ENCODE measurements at regions not wholly inside any gene's neighbourhood (a gene's known extent, or its start where the extent isn't known, plus 50 kb on each side); places are given as distances from the start of the nearest gene placed in this dataset.
A peak's percentile ranks its signal among the peaks of the same experiment; 100 is the strongest.

- DNase-seq, result no peak
- H3K4me1 ChIP-seq (ENCODE audit: control insufficient read depth, insufficient read depth, low read length), result no peaks in the 10 kb centered on the region
- H3K36me3 ChIP-seq (ENCODE audit: control insufficient read depth, insufficient read depth, low read length), result no peaks in the 10 kb centered on the region
- no peak overlapping the region for H3K27ac ChIP-seq (ENCODE audit: low read length)
- H3K9me3 ChIP-seq (ENCODE audit: control insufficient read depth, low read depth, low read length), result no peaks in the 10 kb centered on the region
- no peaks in the 10 kb centered on the region for H3K27me3 ChIP-seq (ENCODE audit: control insufficient read depth, insufficient read depth, low read length)
- WGBS (ENCODE audit: insufficient coverage, low lambda C conversion rate), result 100% methylated on average over 1 of the region's 2 CpGs
- no peak overlapping the region for H3K4me3 ChIP-seq (ENCODE audit: low read length)
Observed at GRCh38 chr2:103525756-103526155, 763.9 kb downstream of the TMEM182 start.

- no peak overlapping the region for H3K4me3 ChIP-seq (ENCODE audit: low read length)
- H3K9me3 ChIP-seq (ENCODE audit: control insufficient read depth, low read depth, low read length), result no peaks in the 10 kb centered on the region
- no CpG with 5 or more reads among the region's 9 CpGs for WGBS (ENCODE audit: insufficient coverage, low lambda C conversion rate)
- H3K36me3 ChIP-seq (ENCODE audit: control insufficient read depth, insufficient read depth, low read length), result no peaks in the 10 kb centered on the region
- H3K27me3 ChIP-seq (ENCODE audit: control insufficient read depth, insufficient read depth, low read length), result no peaks in the 10 kb centered on the region
- no peaks in the 10 kb centered on the region for H3K4me1 ChIP-seq (ENCODE audit: control insufficient read depth, insufficient read depth, low read length)
- DNase-seq, result no peak
- H3K27ac ChIP-seq (ENCODE audit: low read length), result no peak overlapping the region
Observed at GRCh38 chr2:103526757-103527156, 764.9 kb downstream of the TMEM182 start.

GRCh38 chr2:103527278-103527677, 765.4 kb downstream of the TMEM182 start:
- no peaks in the 10 kb centered on the region for H3K4me1 ChIP-seq (ENCODE audit: control insufficient read depth, insufficient read depth, low read length)
- no peaks in the 10 kb centered on the region for H3K27me3 ChIP-seq (ENCODE audit: control insufficient read depth, insufficient read depth, low read length)
- WGBS (ENCODE audit: insufficient coverage, low lambda C conversion rate), result no CpG with 5 or more reads among the region's 3 CpGs
- no peaks in the 10 kb centered on the region for H3K36me3 ChIP-seq (ENCODE audit: control insufficient read depth, insufficient read depth, low read length)
- no peaks in the 10 kb centered on the region for H3K9me3 ChIP-seq (ENCODE audit: control insufficient read depth, low read depth, low read length)
- H3K27ac ChIP-seq (ENCODE audit: low read length), result no peak overlapping the region
- no peak overlapping the region for H3K4me3 ChIP-seq (ENCODE audit: low read length)
- DNase-seq, result no peak

- Histone ChIP-seq H3K36me3 (ENCODE audit: control insufficient read depth, insufficient read depth, low read length) (no peaks in the 10 kb centered on the region), H3K4me3 (ENCODE audit: low read length) (no peak overlapping the region), H3K27me3 (ENCODE audit: control insufficient read depth, insufficient read depth, low read length) (no peaks in the 10 kb centered on the region), H3K4me1 (ENCODE audit: control insufficient read depth, insufficient read depth, low read length) (no peaks in the 10 kb centered on the region), H3K27ac (ENCODE audit: low read length) (no peak overlapping the region), H3K9me3 (ENCODE audit: control insufficient read depth, low read depth, low read length) (no peaks in the 10 kb centered on the region)
- WGBS (ENCODE audit: insufficient coverage, low lambda C conversion rate), result 92% methylated on average over 2 of the region's 5 CpGs
- no peak for DNase-seq
Observed at GRCh38 chr2:103529798-103530502, 768.1 kb downstream of the TMEM182 start.

- no peak for DNase-seq
- Histone ChIP-seq H3K4me1 (ENCODE audit: control insufficient read depth, insufficient read depth, low read length) (no peaks in the 10 kb centered on the region), H3K27ac (ENCODE audit: low read length) (no peak overlapping the region), H3K36me3 (ENCODE audit: control insufficient read depth, insufficient read depth, low read length) (no peaks in the 10 kb centered on the region), H3K4me3 (ENCODE audit: low read length) (no peak overlapping the region), H3K9me3 (ENCODE audit: control insufficient read depth, low read depth, low read length) (peaks cover 3% of the 10 kb centered on the region), H3K27me3 (ENCODE audit: control insufficient read depth, insufficient read depth, low read length) (no peaks in the 10 kb centered on the region)
- 90% methylated on average over 2 of the region's 3 CpGs for WGBS (ENCODE audit: insufficient coverage, low lambda C conversion rate)
Observed at GRCh38 chr2:103552775-103553174, 790.9 kb downstream of the TMEM182 start.

GRCh38 chr2:103594823-103595222, 833.0 kb downstream of the TMEM182 start:
- Histone ChIP-seq H3K4me1 (ENCODE audit: control insufficient read depth, insufficient read depth, low read length) (no peaks in the 10 kb centered on the region), H3K27me3 (ENCODE audit: control insufficient read depth, insufficient read depth, low read length) (no peaks in the 10 kb centered on the region), H3K9me3 (ENCODE audit: control insufficient read depth, low read depth, low read length) (no peaks in the 10 kb centered on the region), H3K4me3 (ENCODE audit: low read length) (no peak overlapping the region), H3K36me3 (ENCODE audit: control insufficient read depth, insufficient read depth, low read length) (no peaks in the 10 kb centered on the region), H3K27ac (ENCODE audit: low read length) (no peak overlapping the region)
- no CpG with 5 or more reads among the region's 3 CpGs for WGBS (ENCODE audit: insufficient coverage, low lambda C conversion rate)
- DNase-seq, result no peak

GRCh38 chr2:103605071-103605780, 843.4 kb downstream of the TMEM182 start:
- Histone ChIP-seq H3K4me3 (ENCODE audit: low read length) (no peak overlapping the region), H3K27ac (ENCODE audit: low read length) (no peak overlapping the region), H3K36me3 (ENCODE audit: control insufficient read depth, insufficient read depth, low read length) (no peaks in the 10 kb centered on the region), H3K4me1 (ENCODE audit: control insufficient read depth, insufficient read depth, low read length) (no peaks in the 10 kb centered on the region), H3K9me3 (ENCODE audit: control insufficient read depth, low read depth, low read length) (no peaks in the 10 kb centered on the region), H3K27me3 (ENCODE audit: control insufficient read depth, insufficient read depth, low read length) (no peaks in the 10 kb centered on the region)
- WGBS (ENCODE audit: insufficient coverage, low lambda C conversion rate), result no CpG with 5 or more reads among the region's 7 CpGs
- DNase-seq, result no peak

- H3K4me3 ChIP-seq (ENCODE audit: low read length), result no peak overlapping the region
- H3K9me3 ChIP-seq (ENCODE audit: control insufficient read depth, low read depth, low read length), result peaks cover 8% of the 10 kb centered on the region
- H3K4me1 ChIP-seq (ENCODE audit: control insufficient read depth, insufficient read depth, low read length), result no peaks in the 10 kb centered on the region
- peak in 1 of 2 donors; percentile 2 for DNase-seq
- H3K27ac ChIP-seq (ENCODE audit: low read length), result no peak overlapping the region
- H3K27me3 ChIP-seq (ENCODE audit: control insufficient read depth, insufficient read depth, low read length), result no peaks in the 10 kb centered on the region
- WGBS (ENCODE audit: insufficient coverage, low lambda C conversion rate), result no CpG with 5 or more reads among the region's 5 CpGs
- no peaks in the 10 kb centered on the region for H3K36me3 ChIP-seq (ENCODE audit: control insufficient read depth, insufficient read depth, low read length)
Observed at GRCh38 chr2:103615611-103616105, 853.8 kb downstream of the TMEM182 start.

GRCh38 chr2:103616891-103617290, 855.1 kb downstream of the TMEM182 start:
- no peak overlapping the region for H3K27ac ChIP-seq (ENCODE audit: low read length)
- no peaks in the 10 kb centered on the region for H3K36me3 ChIP-seq (ENCODE audit: control insufficient read depth, insufficient read depth, low read length)
- peaks cover 12% of the 10 kb centered on the region for H3K9me3 ChIP-seq (ENCODE audit: control insufficient read depth, low read depth, low read length)
- H3K4me1 ChIP-seq (ENCODE audit: control insufficient read depth, insufficient read depth, low read length), result no peaks in the 10 kb centered on the region
- DNase-seq, result no peak
- no peak overlapping the region for H3K4me3 ChIP-seq (ENCODE audit: low read length)
- WGBS (ENCODE audit: insufficient coverage, low lambda C conversion rate), result no CpG with 5 or more reads among the region's 4 CpGs
- no peaks in the 10 kb centered on the region for H3K27me3 ChIP-seq (ENCODE audit: control insufficient read depth, insufficient read depth, low read length)

- WGBS (ENCODE audit: insufficient coverage, low lambda C conversion rate), result no CpG with 5 or more reads among the region's 2 CpGs
- Histone ChIP-seq H3K27me3 (ENCODE audit: control insufficient read depth, insufficient read depth, low read length) (no peaks in the 10 kb centered on the region), H3K9me3 (ENCODE audit: control insufficient read depth, low read depth, low read length) (peaks cover 13% of the 10 kb centered on the region), H3K36me3 (ENCODE audit: control insufficient read depth, insufficient read depth, low read length) (no peaks in the 10 kb centered on the region), H3K4me1 (ENCODE audit: control insufficient read depth, insufficient read depth, low read length) (no peaks in the 10 kb centered on the region), H3K27ac (ENCODE audit: low read length) (no peak overlapping the region), H3K4me3 (ENCODE audit: low read length) (no peak overlapping the region)
- DNase-seq, result no peak
Observed at GRCh38 chr2:103618112-103618511, 856.3 kb downstream of the TMEM182 start.

Measured in large intestine (tissue), 3 donors.